H9 (cell line): ENCODE measurements at regions not wholly inside any gene's neighbourhood (a gene's known extent, or its start where the extent isn't known, plus 50 kb on each side); places are given as distances from the start of the nearest gene placed in this dataset.

Experiments
- DNase-seq: peaks from one replicate; pipeline ENCODE4 v3.0.0-alpha.2; 2017
- H2AFZ ChIP-seq: one replicate; pipeline ENCODE4 v1.6.1; 2013; ENCODE audit warnings: mild to moderate bottlenecking, low read length, control low read depth, moderate library complexity
- H2AK5ac ChIP-seq: 2 replicates; pipeline ENCODE4 v1.6.1; 2013; ENCODE audit warnings: low read length, control low read depth, mixed read lengths; ENCODE audit not compliant: insufficient read length
- H2BK120ac ChIP-seq: one replicate; pipeline ENCODE4 v1.6.1; 2013; ENCODE audit warnings: low read depth, mild to moderate bottlenecking, low read length, control low read depth, inconsistent platforms; ENCODE audit not compliant: poor library complexity, severe bottlenecking
- H2BK12ac ChIP-seq: 2 replicates; pipeline ENCODE4 v1.6.1; 2013; ENCODE audit warnings: low read length, control low read depth, mixed read lengths, low read depth; ENCODE audit not compliant: insufficient read length
- H2BK15ac ChIP-seq: 2 replicates; pipeline ENCODE4 v1.6.1; 2013; ENCODE audit warnings: low read depth, low read length, control low read depth
- H2BK20ac ChIP-seq: one replicate; pipeline ENCODE4 v1.6.1; 2013; ENCODE audit warnings: low read depth, mild to moderate bottlenecking, low read length, control low read depth, inconsistent platforms; ENCODE audit not compliant: poor library complexity, severe bottlenecking
- H2BK5ac ChIP-seq: 2 replicates; pipeline ENCODE4 v1.6.1; 2013; ENCODE audit warnings: low read length, control low read depth, mixed read lengths; ENCODE audit not compliant: insufficient read length
- H3K14ac ChIP-seq: 2 replicates; pipeline ENCODE4 v1.6.1; 2013; ENCODE audit warnings: low read length, control low read depth; ENCODE audit not compliant: insufficient read depth
- H3K18ac ChIP-seq: 2 replicates; pipeline ENCODE4 v1.6.1; 2013; ENCODE audit warnings: low read depth, mild to moderate bottlenecking, mixed read lengths, low read length, control low read depth; ENCODE audit not compliant: insufficient read length
- H3K23ac ChIP-seq: 2 replicates; pipeline ENCODE4 v1.6.1; 2013; ENCODE audit warnings: low read length, control low read depth, mixed read lengths, low read depth; ENCODE audit not compliant: insufficient read length
- H3K23me2 ChIP-seq: 2 replicates; pipeline ENCODE4 v1.6.1; 2013; ENCODE audit warnings: low read depth, mild to moderate bottlenecking, mixed read lengths, low read length, control low read depth; ENCODE audit not compliant: insufficient read length, poor library complexity, severe bottlenecking
- H3K27ac ChIP-seq: 2 replicates; pipeline ENCODE4 v1.5.1; 2013; ENCODE audit warnings: low read length, control low read depth, mixed read lengths, low read depth; ENCODE audit not compliant: insufficient read length
- H3K27me3 ChIP-seq: 2 replicates; pipeline ENCODE4 v1.6.1; 2013; ENCODE audit warnings: low read length, control low read depth, inconsistent platforms; ENCODE audit not compliant: insufficient read depth
- H3K4ac ChIP-seq: 2 replicates; pipeline ENCODE4 v1.6.1; 2013; ENCODE audit warnings: low read depth, mild to moderate bottlenecking, control low read depth, inconsistent platforms, low read length, moderate library complexity
- H3K4me1 ChIP-seq: 2 replicates; pipeline ENCODE4 v1.6.1; 2013; ENCODE audit warnings: low read length, control low read depth, inconsistent platforms; ENCODE audit not compliant: insufficient read depth
- H3K4me2 ChIP-seq: 2 replicates; pipeline ENCODE4 v1.6.1; 2013; ENCODE audit warnings: low read length, control low read depth, mixed read lengths; ENCODE audit not compliant: insufficient read length, insufficient read depth
- H3K56ac ChIP-seq: 2 replicates; pipeline ENCODE4 v1.6.1; 2013; ENCODE audit warnings: low read depth, mild to moderate bottlenecking, mixed read lengths, low read length, control low read depth; ENCODE audit not compliant: insufficient read length
- H3K79me1 ChIP-seq: 2 replicates; pipeline ENCODE4 v1.6.1; 2013; ENCODE audit warnings: low read depth, mild to moderate bottlenecking, moderate library complexity, low read length, control low read depth, inconsistent platforms; ENCODE audit not compliant: insufficient read depth, poor library complexity, severe bottlenecking
- H3K79me2 ChIP-seq: 2 replicates; pipeline ENCODE4 v1.6.1; 2013; ENCODE audit warnings: low read length, control low read depth, inconsistent platforms; ENCODE audit not compliant: insufficient read depth
- H3K9ac ChIP-seq: 2 replicates; pipeline ENCODE4 v1.6.1; 2013; ENCODE audit warnings: low read length, control low read depth, mixed read lengths; ENCODE audit not compliant: insufficient read length; ENCODE audit errors: extremely low read depth
- H3K9me3 ChIP-seq: one replicate; pipeline ENCODE4 v1.6.1; 2013; ENCODE audit warnings: low read depth, low read length, inconsistent platforms; ENCODE audit not compliant: control insufficient read depth
- H3T11ph ChIP-seq: one replicate; pipeline ENCODE4 v1.6.1; 2013; ENCODE audit warnings: mild to moderate bottlenecking, low read length, control low read depth, inconsistent platforms
- H4K20me1 ChIP-seq: one replicate; pipeline ENCODE4 v1.6.1; 2013; ENCODE audit not compliant: control insufficient read depth, insufficient read length, insufficient read depth
- H4K5ac ChIP-seq: 2 replicates; pipeline ENCODE4 v1.6.1; 2013; ENCODE audit warnings: low read depth, mild to moderate bottlenecking, mixed read lengths, low read length, control low read depth; ENCODE audit not compliant: insufficient read length
- H4K8ac ChIP-seq: replicated peaks from 2 replicates; pipeline ENCODE4 v1.6.1; 2013; ENCODE audit warnings: low read length, control low read depth, mixed read lengths, low read depth; ENCODE audit not compliant: insufficient read length
- H4K91ac ChIP-seq: 2 replicates; pipeline ENCODE4 v1.6.1; 2013; ENCODE audit warnings: low read depth, mild to moderate bottlenecking, moderate library complexity, mixed read lengths, low read length, control low read depth; ENCODE audit not compliant: insufficient read length
- H3K27ac Mint-ChIP-seq, 3 experiments: 2 replicates in 2 of 3; 3 replicates in 1 of 3; pipeline ENCODE4 v1.8.0; 2020 to 2021; ENCODE audit warnings: mixed read lengths in 3 of 3, mild to moderate bottlenecking in 1 of 3, moderate library complexity in 1 of 3
- H3K27me3 Mint-ChIP-seq: 2 replicates; pipeline ENCODE4 v1.8.0; 2021; ENCODE audit warnings: low read depth, mild to moderate bottlenecking, moderate library complexity, mixed read lengths
- H3K36me3 Mint-ChIP-seq, 3 experiments: 2 replicates in 2 of 3; 3 replicates in 1 of 3; pipeline ENCODE4 v1.8.0; 2020 to 2021; ENCODE audit warnings: low read depth in 3 of 3, mixed read lengths in 3 of 3; ENCODE audit not compliant: insufficient read depth in 1 of 3
- H3K4me1 Mint-ChIP-seq, 2 experiments: 2 replicates each; pipeline ENCODE4 v1.8.0; 2020; ENCODE audit warnings: mixed read lengths in 2 of 2
- H3K4me3 Mint-ChIP-seq, 2 experiments: 2 replicates in 1 of 2; 3 replicates in 1 of 2; pipeline ENCODE4 v1.8.0; 2020 to 2021; ENCODE audit warnings: mild to moderate bottlenecking in 2 of 2, mixed read lengths in 2 of 2, moderate library complexity in 1 of 2
- H3K9me3 Mint-ChIP-seq, 2 experiments: 2 replicates in 1 of 2; 3 replicates in 1 of 2; pipeline ENCODE4 v1.8.0; 2020; ENCODE audit warnings: mild to moderate bottlenecking in 2 of 2, mixed read lengths in 2 of 2, moderate library complexity in 1 of 2
- WGBS: extraction: QIAGEN DNeasy Blood & Tissue Kit; methylation state at CpG from one replicate; pipeline ENCODE4 v1.1.7; 2013; ENCODE audit warnings: missing lambda C conversion rate, low lambda C conversion rate, mixed read lengths; ENCODE audit not compliant: insufficient read length; ENCODE audit errors: extremely low coverage; 5-methylcytosine and 5-hydroxymethylcytosine counted together
- TF ChIP-seq, protein P1 (sequence below): fragments of 200-600 bp; sonication (generic); conservative IDR thresholded peaks from 3 replicates; pipeline ENCODE4 v1.8.0; 2021; ENCODE audit warnings: antibody characterized with exemption, mild to moderate bottlenecking

DNA sequence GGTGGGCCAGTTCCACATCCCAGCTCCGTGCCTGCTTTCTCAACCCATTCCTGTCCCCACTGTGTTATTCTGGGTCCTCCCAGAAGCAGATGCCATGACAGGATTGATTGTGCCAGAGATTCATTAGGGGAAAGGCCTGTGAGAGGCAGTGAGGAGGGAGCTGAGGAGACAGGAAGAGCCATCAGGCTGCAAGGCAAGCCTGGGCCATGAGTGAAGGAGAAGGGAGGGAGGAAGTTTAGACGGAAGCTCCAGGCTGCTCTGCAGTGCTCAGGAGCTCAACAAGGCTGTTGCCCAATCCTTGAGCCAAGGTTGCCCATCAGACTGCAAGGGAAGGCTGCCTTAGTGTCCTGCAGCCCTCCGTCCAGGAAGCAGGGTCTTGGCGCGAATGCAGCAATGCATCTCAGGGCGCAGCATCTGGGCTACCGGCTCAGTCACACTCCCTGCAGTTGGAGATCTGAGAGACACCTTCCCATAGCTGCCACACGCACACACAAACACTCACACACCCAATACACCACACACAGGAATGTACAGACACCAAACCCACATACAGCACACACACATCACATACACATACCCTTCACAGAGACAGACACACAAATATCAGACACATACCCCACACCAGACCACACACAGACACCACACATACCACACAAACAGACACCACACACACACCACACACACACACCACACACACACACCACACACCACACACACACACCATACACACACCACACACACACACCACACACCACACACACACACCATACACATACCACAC is 139.5 kb upstream of the NDUFV2 start:
- H3K9me3 Mint-ChIP-seq, result peaks cover 3% of the 10 kb centered on the region in 2 experiments; a peak in 4 of 5 replicates
- H3K27ac Mint-ChIP-seq, result peak overlapping the region in 2 of 3 experiments; percentile 24 to 61; a peak in 5 of 7 replicates

More for the DNA sequence above, 139.5 kb upstream of the NDUFV2 start:
- Histone ChIP-seq H4K5ac (no peak overlapping the region), H3K4me1 (peaks cover 4% of the 10 kb centered on the region; the same call in 1 of the 2 replicates), H3K4ac (no peak overlapping the region), H2BK12ac (no peak overlapping the region), H2AK5ac (no peak overlapping the region), H3K27me3 (no peaks in the 10 kb centered on the region), H3K4me2 (no peak overlapping the region), H3K18ac (no peak overlapping the region), H3T11ph (no peak overlapping the region), H3K23ac (no peak overlapping the region), H2BK5ac (no peak overlapping the region), H4K8ac (peak overlapping the region; percentile 0), H3K9me3 (no peaks in the 10 kb centered on the region), H3K79me1 (no peaks in the 10 kb centered on the region), H4K91ac (no peak overlapping the region), H3K27ac (no peak overlapping the region), H4K20me1 (no peaks in the 10 kb centered on the region), H2AFZ (no peak overlapping the region), H2BK20ac (no peak overlapping the region), H3K9ac (no peak overlapping the region), H2BK15ac (no peak overlapping the region), H3K79me2 (no peaks in the 10 kb centered on the region), H2BK120ac (no peak overlapping the region), H3K23me2 (no peaks in the 10 kb centered on the region), H3K56ac (no peak overlapping the region), H3K14ac (no peak overlapping the region)
- DNase-seq, result no peak
- Mint-ChIP-seq H3K4me3 (no peak overlapping the region; a peak in 1 of 5 replicates), H3K4me1 (peaks cover 32% of the 10 kb centered on the region in 2 experiments), H3K36me3 (peaks cover 0 to 4% (median 3%) of the 10 kb centered on the region in 3 experiments; a peak in 4 of 7 replicates), H3K27me3 (no peaks in the 10 kb centered on the region)
- TF ChIP-seq, protein P1, sequence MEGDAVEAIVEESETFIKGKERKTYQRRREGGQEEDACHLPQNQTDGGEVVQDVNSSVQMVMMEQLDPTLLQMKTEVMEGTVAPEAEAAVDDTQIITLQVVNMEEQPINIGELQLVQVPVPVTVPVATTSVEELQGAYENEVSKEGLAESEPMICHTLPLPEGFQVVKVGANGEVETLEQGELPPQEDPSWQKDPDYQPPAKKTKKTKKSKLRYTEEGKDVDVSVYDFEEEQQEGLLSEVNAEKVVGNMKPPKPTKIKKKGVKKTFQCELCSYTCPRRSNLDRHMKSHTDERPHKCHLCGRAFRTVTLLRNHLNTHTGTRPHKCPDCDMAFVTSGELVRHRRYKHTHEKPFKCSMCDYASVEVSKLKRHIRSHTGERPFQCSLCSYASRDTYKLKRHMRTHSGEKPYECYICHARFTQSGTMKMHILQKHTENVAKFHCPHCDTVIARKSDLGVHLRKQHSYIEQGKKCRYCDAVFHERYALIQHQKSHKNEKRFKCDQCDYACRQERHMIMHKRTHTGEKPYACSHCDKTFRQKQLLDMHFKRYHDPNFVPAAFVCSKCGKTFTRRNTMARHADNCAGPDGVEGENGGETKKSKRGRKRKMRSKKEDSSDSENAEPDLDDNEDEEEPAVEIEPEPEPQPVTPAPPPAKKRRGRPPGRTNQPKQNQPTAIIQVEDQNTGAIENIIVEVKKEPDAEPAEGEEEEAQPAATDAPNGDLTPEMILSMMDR, result no peak
- no CpG with 5 or more reads among the region's 8 CpGs for WGBS
